Neural progenitor cell (in vitro differentiated cells): ENCODE measurements at regions not wholly inside any gene's neighbourhood (a gene's known extent, or its start where the extent isn't known, plus 50 kb on each side); places are given as distances from the start of the nearest gene placed in this dataset.

ENCODE experiments used
- DNase-seq: peaks from one replicate; pipeline ENCODE4 v3.0.0-alpha.2; 2016; ENCODE audit warnings: low spot score
- H2AFZ ChIP-seq: fragments of 200-600 bp; sonication (generic); replicated peaks from 2 replicates; pipeline ENCODE4 v1.6.1; 2016; ENCODE audit warnings: antibody characterized with exemption
- H3F3A ChIP-seq: fragments of 200-600 bp; sonication (generic); 2 replicates; pipeline ENCODE4 v1.6.1; 2016; ENCODE audit warnings: antibody characterized with exemption, low read depth
- H3K27ac ChIP-seq: fragments of 200-600 bp; sonication (generic); 2 replicates; pipeline ENCODE4 v1.5.1; 2016; ENCODE audit warnings: mild to moderate bottlenecking
- H3K27me3 ChIP-seq: fragments of 200-600 bp; sonication (generic); 2 replicates; pipeline ENCODE4 v1.6.1; 2016; ENCODE audit warnings: mild to moderate bottlenecking, moderate library complexity
- H3K36me3 ChIP-seq: fragments of 200-600 bp; sonication (generic); 2 replicates; pipeline ENCODE4 v1.5.1; 2016
- H3K4me1 ChIP-seq: fragments of 200-600 bp; sonication (generic); 2 replicates; pipeline ENCODE4 v1.6.1; 2016; ENCODE audit warnings: mixed run types
- H3K4me2 ChIP-seq: fragments of 200-600 bp; sonication (generic); 2 replicates; pipeline ENCODE4 v1.6.1; 2016
- H3K4me3 ChIP-seq: fragments of 200-600 bp; sonication (generic); 2 replicates; pipeline ENCODE4 v1.5.1; 2016
- H3K79me2 ChIP-seq: fragments of 200-600 bp; sonication (generic); 2 replicates; pipeline ENCODE4 v1.6.1; 2016; ENCODE audit warnings: low read depth
- H3K9ac ChIP-seq: fragments of 200-600 bp; sonication (generic); 2 replicates; pipeline ENCODE4 v1.6.1; 2016
- H3K9me3 ChIP-seq: fragments of 200-600 bp; sonication (generic); 2 replicates; pipeline ENCODE4 v1.5.1; 2016; ENCODE audit warnings: low read depth
- H4K20me1 ChIP-seq: fragments of 200-600 bp; sonication (generic); 2 replicates; pipeline ENCODE4 v1.6.1; 2016; ENCODE audit warnings: low read depth
- H3K27ac Mint-ChIP-seq: 3 replicates; pipeline ENCODE4 v1.8.0; 2021; ENCODE audit warnings: mixed read lengths
- H3K27me3 Mint-ChIP-seq: 2 replicates; pipeline ENCODE4 v1.8.0; 2022; ENCODE audit warnings: low read depth, mild to moderate bottlenecking, inconsistent platforms, moderate library complexity, mixed read lengths; ENCODE audit not compliant: insufficient read depth
- H3K36me3 Mint-ChIP-seq: 3 replicates; pipeline ENCODE4 v1.8.0; 2021; ENCODE audit warnings: mixed read lengths
- H3K4me1 Mint-ChIP-seq: 3 replicates; pipeline ENCODE4 v1.8.0; 2021; ENCODE audit warnings: mixed read lengths
- H3K4me3 Mint-ChIP-seq: 3 replicates; pipeline ENCODE4 v1.8.0; 2021; ENCODE audit warnings: mild to moderate bottlenecking, moderate library complexity, mixed read lengths
- H3K9me3 Mint-ChIP-seq: 3 replicates; pipeline ENCODE4 v1.8.0; 2020; ENCODE audit warnings: mixed read lengths
- EZH2 ChIP-seq: fragments of 200-600 bp; sonication (generic); IDR thresholded peaks from 2 replicates; pipeline ENCODE4 v1.6.1; 2017; ENCODE audit warnings: antibody characterized with exemption, mild to moderate bottlenecking, moderate library complexity
- EZH2phosphoT487 ChIP-seq: fragments of 200-600 bp; sonication (generic); IDR thresholded peaks from 2 replicates; pipeline ENCODE4 v1.6.1; 2017; ENCODE audit warnings: antibody characterized with exemption
- TF ChIP-seq, protein P1 (sequence below): fragments of 200-600 bp; sonication (generic); IDR thresholded peaks from 2 replicates; pipeline ENCODE4 v1.5.1; 2017; ENCODE audit warnings: antibody characterized with exemption, mild to moderate bottlenecking

- no peak overlapping the region for H3K4me3 Mint-ChIP-seq
- DNase-seq, result no peak
- H3K4me1 Mint-ChIP-seq, result peaks cover 22% of the 10 kb centered on the region
- H3K4me3 ChIP-seq, result no peak overlapping the region
- no peaks in the 10 kb centered on the region for H3K9me3 ChIP-seq
- H3K4me2 ChIP-seq, result no peak overlapping the region
- H3K27me3 ChIP-seq, result no peaks in the 10 kb centered on the region
- H3K36me3 ChIP-seq, result no peaks in the 10 kb centered on the region
- H3K4me1 ChIP-seq, result peaks cover 8% of the 10 kb centered on the region
- H3K9me3 Mint-ChIP-seq, result peaks cover 18% of the 10 kb centered on the region
- H3K27ac Mint-ChIP-seq, result no peak overlapping the region
- no peaks in the 10 kb centered on the region for H3F3A ChIP-seq
- no peak overlapping the region for H2AFZ ChIP-seq
- H3K9ac ChIP-seq, result no peak overlapping the region
- TF ChIP-seq, protein P1, sequence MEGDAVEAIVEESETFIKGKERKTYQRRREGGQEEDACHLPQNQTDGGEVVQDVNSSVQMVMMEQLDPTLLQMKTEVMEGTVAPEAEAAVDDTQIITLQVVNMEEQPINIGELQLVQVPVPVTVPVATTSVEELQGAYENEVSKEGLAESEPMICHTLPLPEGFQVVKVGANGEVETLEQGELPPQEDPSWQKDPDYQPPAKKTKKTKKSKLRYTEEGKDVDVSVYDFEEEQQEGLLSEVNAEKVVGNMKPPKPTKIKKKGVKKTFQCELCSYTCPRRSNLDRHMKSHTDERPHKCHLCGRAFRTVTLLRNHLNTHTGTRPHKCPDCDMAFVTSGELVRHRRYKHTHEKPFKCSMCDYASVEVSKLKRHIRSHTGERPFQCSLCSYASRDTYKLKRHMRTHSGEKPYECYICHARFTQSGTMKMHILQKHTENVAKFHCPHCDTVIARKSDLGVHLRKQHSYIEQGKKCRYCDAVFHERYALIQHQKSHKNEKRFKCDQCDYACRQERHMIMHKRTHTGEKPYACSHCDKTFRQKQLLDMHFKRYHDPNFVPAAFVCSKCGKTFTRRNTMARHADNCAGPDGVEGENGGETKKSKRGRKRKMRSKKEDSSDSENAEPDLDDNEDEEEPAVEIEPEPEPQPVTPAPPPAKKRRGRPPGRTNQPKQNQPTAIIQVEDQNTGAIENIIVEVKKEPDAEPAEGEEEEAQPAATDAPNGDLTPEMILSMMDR, result no peak
- TF ChIP-seq EZH2phosphoT487, result no peak
- TF ChIP-seq EZH2, result no peak
- no peaks in the 10 kb centered on the region for H3K79me2 ChIP-seq
- H3K27me3 Mint-ChIP-seq, result peaks cover 2% of the 10 kb centered on the region
- H3K27ac ChIP-seq, result no peak overlapping the region
- no peaks in the 10 kb centered on the region for H4K20me1 ChIP-seq
- H3K36me3 Mint-ChIP-seq, result no peaks in the 10 kb centered on the region
These were observed 442.3 kb upstream of the RGPD4 start for GRCh38 chr2:107384422-107384821.

DNA sequence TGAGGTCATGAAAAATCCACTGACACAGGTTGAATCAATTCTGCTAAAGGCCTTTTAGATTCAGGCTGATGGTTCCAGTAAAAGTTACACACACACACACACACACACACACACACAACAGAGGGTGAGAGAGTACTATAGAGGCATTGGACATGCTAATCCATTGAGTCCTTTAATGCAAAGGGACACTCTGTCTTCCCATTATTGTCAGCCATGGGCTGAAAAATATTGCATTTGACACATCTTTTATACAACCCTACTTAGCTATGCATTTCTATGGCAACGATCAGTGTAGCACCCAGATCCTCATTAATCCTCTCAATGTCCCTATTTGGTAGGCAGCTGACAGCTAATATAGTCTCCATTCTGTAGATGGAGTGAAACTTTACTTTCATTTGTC is 440.8 kb upstream of the RGPD4 start:
- Histone ChIP-seq H4K20me1 (no peaks in the 10 kb centered on the region), H3F3A (no peaks in the 10 kb centered on the region), H2AFZ (no peak overlapping the region), H3K27me3 (no peaks in the 10 kb centered on the region), H3K9ac (no peak overlapping the region), H3K4me2 (no peak overlapping the region), H3K9me3 (no peaks in the 10 kb centered on the region), H3K27ac (no peak overlapping the region), H3K4me1 (peaks cover 10% of the 10 kb centered on the region), H3K36me3 (no peaks in the 10 kb centered on the region), H3K4me3 (no peak overlapping the region), H3K79me2 (no peaks in the 10 kb centered on the region)
- Mint-ChIP-seq H3K27ac (no peak overlapping the region), H3K4me1 (peaks cover 22% of the 10 kb centered on the region), H3K27me3 (peaks cover 2% of the 10 kb centered on the region), H3K4me3 (no peak overlapping the region), H3K36me3 (no peaks in the 10 kb centered on the region), H3K9me3 (peaks cover 12% of the 10 kb centered on the region)
- TF ChIP-seq EZH2 (no peak), EZH2phosphoT487 (no peak)
- TF ChIP-seq, protein P1, result no peak
- DNase-seq, result no peak

GRCh38 chr2:107392241-107392704 is 434.4 kb upstream of the RGPD4 start:
- TF ChIP-seq, protein P1, result no peak
- TF ChIP-seq EZH2 (no peak), EZH2phosphoT487 (no peak)
- Mint-ChIP-seq H3K9me3 (peaks cover 12% of the 10 kb centered on the region), H3K27ac (no peak overlapping the region), H3K4me3 (no peak overlapping the region), H3K36me3 (no peaks in the 10 kb centered on the region), H3K27me3 (peaks cover 2% of the 10 kb centered on the region), H3K4me1 (peaks cover 4% of the 10 kb centered on the region)
- peaks cover 14% of the 10 kb centered on the region for H3K4me1 ChIP-seq
- H3K9ac ChIP-seq, result no peak overlapping the region
- no peaks in the 10 kb centered on the region for H3K36me3 ChIP-seq
- H3K27ac ChIP-seq, result no peak overlapping the region
- no peak overlapping the region for H3K4me3 ChIP-seq
- H3K9me3 ChIP-seq, result no peaks in the 10 kb centered on the region
- DNase-seq, result no peak
- no peaks in the 10 kb centered on the region for H3F3A ChIP-seq
- no peaks in the 10 kb centered on the region for H3K27me3 ChIP-seq
- H2AFZ ChIP-seq, result no peak overlapping the region
- H4K20me1 ChIP-seq, result no peaks in the 10 kb centered on the region
- no peak overlapping the region for H3K4me2 ChIP-seq
- no peaks in the 10 kb centered on the region for H3K79me2 ChIP-seq
